Peyer's patch (tissue), 4 donors: ENCODE measurements at regions not wholly inside any gene's neighbourhood (a gene's known extent, or its start where the extent isn't known, plus 50 kb on each side); places are given as distances from the start of the nearest gene placed in this dataset.

ENCODE experiments used
- POLR2A ChIP-seq, 2 donors: fragments of 450-650 bp; IDR thresholded peaks; one replicate each; pipeline ENCODE4 v1.5.1; 2017; ENCODE audit warnings: antibody characterized with exemption in 2 of 2, mild to moderate bottlenecking in 2 of 2, moderate library complexity in 2 of 2
- TF ChIP-seq, protein P1 (sequence below), 6 experiments: fragments of 450-650 bp in 4 of 6; fragments of 200-600 bp in 2 of 6; sonication (generic) in 1 of 6; IDR thresholded peaks; one replicate each; pipeline ENCODE4 v1.5.1; 2017 to 2019; ENCODE audit warnings: antibody characterized with exemption in 6 of 6, mild to moderate bottlenecking in 3 of 6, moderate library complexity in 1 of 6

DNA sequence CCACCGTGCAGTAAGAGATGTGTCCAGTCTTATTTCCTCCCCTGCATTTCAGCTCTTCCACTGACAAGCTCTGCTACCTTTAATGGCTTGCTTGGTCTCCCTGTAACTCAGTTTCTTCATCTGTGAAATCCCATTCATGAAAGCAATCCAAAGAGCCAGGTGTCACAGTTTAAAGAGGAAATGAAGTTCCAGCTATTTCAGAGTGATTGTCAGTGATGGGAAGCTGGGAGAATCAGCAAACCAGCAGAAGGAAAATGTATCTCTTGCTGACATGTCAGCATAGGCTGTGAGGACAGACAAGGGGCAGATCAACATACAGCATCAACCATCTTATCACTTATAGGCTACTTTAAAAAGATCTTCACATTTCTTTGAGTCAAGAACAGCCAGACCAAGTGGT is 445.3 kb downstream of the ADRA2A start:
- TF ChIP-seq POLR2A (IDR thresholded peaks at IDR 0.05): no peak
- TF ChIP-seq, protein P1, sequence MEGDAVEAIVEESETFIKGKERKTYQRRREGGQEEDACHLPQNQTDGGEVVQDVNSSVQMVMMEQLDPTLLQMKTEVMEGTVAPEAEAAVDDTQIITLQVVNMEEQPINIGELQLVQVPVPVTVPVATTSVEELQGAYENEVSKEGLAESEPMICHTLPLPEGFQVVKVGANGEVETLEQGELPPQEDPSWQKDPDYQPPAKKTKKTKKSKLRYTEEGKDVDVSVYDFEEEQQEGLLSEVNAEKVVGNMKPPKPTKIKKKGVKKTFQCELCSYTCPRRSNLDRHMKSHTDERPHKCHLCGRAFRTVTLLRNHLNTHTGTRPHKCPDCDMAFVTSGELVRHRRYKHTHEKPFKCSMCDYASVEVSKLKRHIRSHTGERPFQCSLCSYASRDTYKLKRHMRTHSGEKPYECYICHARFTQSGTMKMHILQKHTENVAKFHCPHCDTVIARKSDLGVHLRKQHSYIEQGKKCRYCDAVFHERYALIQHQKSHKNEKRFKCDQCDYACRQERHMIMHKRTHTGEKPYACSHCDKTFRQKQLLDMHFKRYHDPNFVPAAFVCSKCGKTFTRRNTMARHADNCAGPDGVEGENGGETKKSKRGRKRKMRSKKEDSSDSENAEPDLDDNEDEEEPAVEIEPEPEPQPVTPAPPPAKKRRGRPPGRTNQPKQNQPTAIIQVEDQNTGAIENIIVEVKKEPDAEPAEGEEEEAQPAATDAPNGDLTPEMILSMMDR (IDR thresholded peaks at IDR 0.05): no peak
